ENCODE measurements at regions not wholly inside any gene's neighbourhood (a gene's known extent, or its start where the extent isn't known, plus 50 kb on each side); places are given as distances from the start of the nearest gene placed in this dataset.
"Not testable (repeated sequence)": the region's sequence is repeated elsewhere in the genome, so short reads cannot be mapped to it uniquely, and the experiment has no call there.

- TF ChIP-seq, protein P1, sequence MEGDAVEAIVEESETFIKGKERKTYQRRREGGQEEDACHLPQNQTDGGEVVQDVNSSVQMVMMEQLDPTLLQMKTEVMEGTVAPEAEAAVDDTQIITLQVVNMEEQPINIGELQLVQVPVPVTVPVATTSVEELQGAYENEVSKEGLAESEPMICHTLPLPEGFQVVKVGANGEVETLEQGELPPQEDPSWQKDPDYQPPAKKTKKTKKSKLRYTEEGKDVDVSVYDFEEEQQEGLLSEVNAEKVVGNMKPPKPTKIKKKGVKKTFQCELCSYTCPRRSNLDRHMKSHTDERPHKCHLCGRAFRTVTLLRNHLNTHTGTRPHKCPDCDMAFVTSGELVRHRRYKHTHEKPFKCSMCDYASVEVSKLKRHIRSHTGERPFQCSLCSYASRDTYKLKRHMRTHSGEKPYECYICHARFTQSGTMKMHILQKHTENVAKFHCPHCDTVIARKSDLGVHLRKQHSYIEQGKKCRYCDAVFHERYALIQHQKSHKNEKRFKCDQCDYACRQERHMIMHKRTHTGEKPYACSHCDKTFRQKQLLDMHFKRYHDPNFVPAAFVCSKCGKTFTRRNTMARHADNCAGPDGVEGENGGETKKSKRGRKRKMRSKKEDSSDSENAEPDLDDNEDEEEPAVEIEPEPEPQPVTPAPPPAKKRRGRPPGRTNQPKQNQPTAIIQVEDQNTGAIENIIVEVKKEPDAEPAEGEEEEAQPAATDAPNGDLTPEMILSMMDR (IDR thresholded peaks at IDR 0.05; ENCODE audit: insufficient read depth, low read length, poor library complexity, severe bottlenecking): not testable (repeated sequence)
- TF ChIP-seq EZH2phosphoT487 (conservative IDR thresholded peaks at IDR 0.05; ENCODE audit: low read length): not testable (repeated sequence)
These were observed 89.9 kb downstream of the LAT start for GRCh38 chr16:29074554-29075402.
